Endothelial cell of umbilical vein (primary cell): ENCODE measurements at regions not wholly inside any gene's neighbourhood (a gene's known extent, or its start where the extent isn't known, plus 50 kb on each side); places are given as distances from the start of the nearest gene placed in this dataset.

Source experiments
- BruUV-seq: library from RNA; stranded (reverse); fragments of 400-500 nt; replicated peaks from 2 replicates; lab custom pipeline; 2021; lab: Mats Ljungman, UMichigan
- CTCF ChIA-PET: fragments of 300-600, 350-600 bp; sonication (Branson Sonifier 250); formaldehyde crosslinking; loops from one replicate; lab custom pipeline; 2021; ENCODE audit warnings: antibody characterized with exemption, inconsistent platforms; lab: Charles Lee
- POLR2A ChIA-PET: fragments of 300-600, 350-600 bp; sonication (Branson Sonifier 250); formaldehyde crosslinking; loops from one replicate; lab custom pipeline; 2021; ENCODE audit warnings: antibody characterized with exemption, inconsistent platforms; lab: Charles Lee
- DNase-seq: peaks from one replicate; pipeline ENCODE4 v3.0.0-alpha.2; 2011; ENCODE audit warnings: low read depth, low spot score
- FAIRE-seq: peaks from 2 replicates; lab custom pipeline; 2011; peaks lifted over from hg19 to GRCh38; lab: Jason Lieb, UNC
- H2AFZ ChIP-seq: 2 replicates; pipeline ENCODE4 v1.6.0; 2012; ENCODE audit warnings: low read depth, low read length, control low read depth, inconsistent platforms
- H3K27ac ChIP-seq: 2 replicates; pipeline ENCODE4 v1.5.1; 2011; ENCODE audit warnings: low read depth, mild to moderate bottlenecking, control low read depth, low read length, moderate library complexity; ENCODE audit not compliant: insufficient read depth
- H3K27me3 ChIP-seq, 2 experiments: 2 replicates each; pipeline versions ENCODE4 v1.6.0 to v1.6.1; 2011; ENCODE audit warnings: low read length in 2 of 2, mixed read lengths in 1 of 2; ENCODE audit not compliant: control insufficient read depth in 2 of 2, insufficient read depth in 2 of 2
- H3K36me3 ChIP-seq, 2 experiments: 2 replicates in 1 of 2; 3 replicates in 1 of 2; pipeline ENCODE4 v1.5.1; 2011; ENCODE audit warnings: low read length in 2 of 2, mild to moderate bottlenecking in 1 of 2, moderate library complexity in 1 of 2; ENCODE audit not compliant: control insufficient read depth in 2 of 2, insufficient read depth in 2 of 2; ENCODE audit errors: extremely low read depth in 1 of 2
- H3K4me1 ChIP-seq: 3 replicates; pipeline ENCODE4 v1.5.1; 2011; ENCODE audit warnings: mild to moderate bottlenecking, low read length; ENCODE audit not compliant: control insufficient read depth, insufficient read depth; ENCODE audit errors: extremely low read depth
- H3K4me2 ChIP-seq: 2 replicates; pipeline ENCODE4 v1.6.1; 2011; ENCODE audit warnings: low read length, control low read depth, mixed read lengths; ENCODE audit not compliant: insufficient read depth
- H3K4me3 ChIP-seq, 3 experiments: fragments of 200-600 bp in 1 of 3; sonication (generic), shearing (Covaris generic) in 1 of 3; replicated peaks in 1 of 3; 2 replicates each; pipeline ENCODE4 v1.5.1; 2011 to 2016; ENCODE audit warnings: control low read depth in 3 of 3, low read length in 3 of 3, mild to moderate bottlenecking in 2 of 3, inconsistent platforms in 1 of 3, low read depth in 1 of 3, moderate library complexity in 1 of 3; ENCODE audit not compliant: insufficient read depth in 1 of 3
- H3K79me2 ChIP-seq: 2 replicates; pipeline ENCODE4 v1.6.0; 2012; ENCODE audit warnings: low read length, inconsistent platforms; ENCODE audit not compliant: control insufficient read depth, insufficient read depth
- H3K9ac ChIP-seq: replicated peaks from 2 replicates; pipeline ENCODE3; 2011; ENCODE audit warnings: low read length, control low read depth; ENCODE audit not compliant: insufficient read depth; ENCODE audit errors: extremely low read depth
- H3K9me1 ChIP-seq: replicated peaks from 3 replicates; pipeline ENCODE4 v1.6.0; 2011; ENCODE audit warnings: mild to moderate bottlenecking, low read length; ENCODE audit not compliant: control insufficient read depth, insufficient read depth; ENCODE audit errors: extremely low read depth
- H3K9me3 ChIP-seq: replicated peaks from 2 replicates; pipeline ENCODE4 v1.5.1; 2012; ENCODE audit warnings: low read length, inconsistent platforms; ENCODE audit not compliant: control insufficient read depth, insufficient read depth
- H4K20me1 ChIP-seq: replicated peaks from 2 replicates; pipeline ENCODE3; 2011; ENCODE audit warnings: mild to moderate bottlenecking, low read length; ENCODE audit not compliant: control insufficient read depth, insufficient read depth; ENCODE audit errors: extremely low read depth
- EZH2 ChIP-seq: IDR thresholded peaks from 2 replicates; pipeline ENCODE4 v1.6.1; 2012; ENCODE audit warnings: borderline replicate concordance, low read depth, mild to moderate bottlenecking, moderate library complexity, low read length, inconsistent platforms; ENCODE audit not compliant: severe bottlenecking
- FOS ChIP-seq: IDR thresholded peaks from 2 replicates; pipeline ENCODE4 v1.6.1; 2011; ENCODE audit warnings: mild to moderate bottlenecking, low read length, moderate library complexity, borderline replicate concordance; ENCODE audit not compliant: insufficient read depth
- GATA2 ChIP-seq: IDR thresholded peaks from 2 replicates; pipeline ENCODE4 v1.7.0; 2011; ENCODE audit warnings: low read depth, mild to moderate bottlenecking, moderate library complexity, mixed read lengths, low read length; ENCODE audit not compliant: insufficient read length, insufficient read depth
- JUN ChIP-seq: IDR thresholded peaks from 2 replicates; pipeline ENCODE4 v1.6.1; 2011; ENCODE audit warnings: borderline replicate concordance, low read depth; ENCODE audit not compliant: insufficient read length, insufficient read depth
- MYC ChIP-seq: IDR thresholded peaks from one replicate; pipeline ENCODE4 v1.6.1; 2011; ENCODE audit warnings: mild to moderate bottlenecking, low read depth, low read length
- POLR2A ChIP-seq: IDR thresholded peaks from 2 replicates; pipeline ENCODE4 v1.6.1; 2012; ENCODE audit warnings: low read depth, mild to moderate bottlenecking, control low read depth, low read length
- POLR2AphosphoS5 ChIP-seq: IDR thresholded peaks from 2 replicates; pipeline ENCODE4 v1.6.1; 2012; ENCODE audit warnings: low read depth, mild to moderate bottlenecking, control low read depth, low read length, moderate library complexity; ENCODE audit not compliant: insufficient read depth
- dilution Hi-C: fragments of 300-500 bp; cut with MboI; formaldehyde crosslinking; loops from one replicate; pipeline ENCODE4 v1.15.0; 2019; ENCODE audit warnings: low sequenced_read_pairs; ENCODE audit not compliant: extremely low pct_ligation_motif_present
- intact Hi-C: fragments of 100-400 bp; cut with micrococcal nuclease; formaldehyde crosslinking; loops from one replicate; pipeline ENCODE4 v1.10.0; 2022
- TF ChIP-seq, protein P1 (sequence below), 2 donors: IDR thresholded peaks; 1 replicate in 1 of 2; 2 replicates in 1 of 2; pipeline ENCODE4 v1.5.1; 2011; ENCODE audit warnings: low read length in 2 of 2, mild to moderate bottlenecking in 2 of 2, moderate library complexity in 2 of 2, control low read depth in 1 of 2, inconsistent platforms in 1 of 2, low read depth in 1 of 2; ENCODE audit not compliant: insufficient read depth in 1 of 2; ENCODE audit errors: extremely low read depth in 1 of 2
- TF ChIP-seq, protein P2 (sequence below): IDR thresholded peaks from 2 replicates; pipeline ENCODE4 v1.6.1; 2011; ENCODE audit not compliant: insufficient read depth, insufficient read length

GRCh38 chr13:67792151-67792676 lies 562.1 kb upstream of the PCDH9 start:
- no peak overlapping the region for H2AFZ ChIP-seq
- H3K79me2 ChIP-seq = no peaks in the 10 kb centered on the region
- H3K4me2 ChIP-seq = no peak overlapping the region
- no peaks in the 10 kb centered on the region for H3K9me1 ChIP-seq
- no peak overlapping the region for H3K9ac ChIP-seq
- POLR2A ChIA-PET = no interaction called here
- no peak overlapping the region for H3K27ac ChIP-seq
- H3K9me3 ChIP-seq = no peaks in the 10 kb centered on the region
- no TSS peak for BruUV-seq
- CTCF ChIA-PET = no interaction called here
- H3K27me3 ChIP-seq = no peaks in the 10 kb centered on the region
- no peaks in the 10 kb centered on the region for H3K4me1 ChIP-seq
- dilution Hi-C loops (no loop called here), intact Hi-C loops (no loop called here)
- no peaks in the 10 kb centered on the region for H3K36me3 ChIP-seq
- DNase-seq = no peak
- TF ChIP-seq, protein P1, sequence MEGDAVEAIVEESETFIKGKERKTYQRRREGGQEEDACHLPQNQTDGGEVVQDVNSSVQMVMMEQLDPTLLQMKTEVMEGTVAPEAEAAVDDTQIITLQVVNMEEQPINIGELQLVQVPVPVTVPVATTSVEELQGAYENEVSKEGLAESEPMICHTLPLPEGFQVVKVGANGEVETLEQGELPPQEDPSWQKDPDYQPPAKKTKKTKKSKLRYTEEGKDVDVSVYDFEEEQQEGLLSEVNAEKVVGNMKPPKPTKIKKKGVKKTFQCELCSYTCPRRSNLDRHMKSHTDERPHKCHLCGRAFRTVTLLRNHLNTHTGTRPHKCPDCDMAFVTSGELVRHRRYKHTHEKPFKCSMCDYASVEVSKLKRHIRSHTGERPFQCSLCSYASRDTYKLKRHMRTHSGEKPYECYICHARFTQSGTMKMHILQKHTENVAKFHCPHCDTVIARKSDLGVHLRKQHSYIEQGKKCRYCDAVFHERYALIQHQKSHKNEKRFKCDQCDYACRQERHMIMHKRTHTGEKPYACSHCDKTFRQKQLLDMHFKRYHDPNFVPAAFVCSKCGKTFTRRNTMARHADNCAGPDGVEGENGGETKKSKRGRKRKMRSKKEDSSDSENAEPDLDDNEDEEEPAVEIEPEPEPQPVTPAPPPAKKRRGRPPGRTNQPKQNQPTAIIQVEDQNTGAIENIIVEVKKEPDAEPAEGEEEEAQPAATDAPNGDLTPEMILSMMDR (IDR thresholded peaks at IDR 0.05; ENCODE audit: extremely low read depth in 1 of 2, insufficient read depth in 1 of 2, low read depth in 1 of 2, low read length in 2 of 2) = no peak
- TF ChIP-seq POLR2AphosphoS5 (no peak), POLR2A (no peak), FOS (no peak), MYC (no peak), EZH2 (no peak), GATA2 (no peak), JUN (no peak)
- TF ChIP-seq, protein P2, sequence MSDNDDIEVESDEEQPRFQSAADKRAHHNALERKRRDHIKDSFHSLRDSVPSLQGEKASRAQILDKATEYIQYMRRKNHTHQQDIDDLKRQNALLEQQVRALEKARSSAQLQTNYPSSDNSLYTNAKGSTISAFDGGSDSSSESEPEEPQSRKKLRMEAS = no peak
- no peaks in the 10 kb centered on the region for H4K20me1 ChIP-seq
- H3K4me3 ChIP-seq = no peak overlapping the region
- FAIRE-seq = no peak
